ENCODE measurements at regions not wholly inside any gene's neighbourhood (a gene's known extent, or its start where the extent isn't known, plus 50 kb on each side); places are given as distances from the start of the nearest gene placed in this dataset.
"Not testable (repeated sequence)": the region's sequence is repeated elsewhere in the genome, so short reads cannot be mapped to it uniquely, and the experiment has no call there.

- DNase-seq: no peak
These were observed 60.2 kb downstream of the TFAP2C start for GRCh38 chr20:56689318-56689717.

- no peak for DNase-seq
These were observed 60.9 kb downstream of the TFAP2C start for GRCh38 chr20:56689852-56690485.

GRCh38 chr20:56690531-56691175 is 61.5 kb downstream of the TFAP2C start:
- DNase-seq: no peak

GRCh38 chr20:56691325-56691998 is 62.4 kb downstream of the TFAP2C start:
- DNase-seq: no peak

GRCh38 chr20:56693217-56693616 is 64.1 kb downstream of the TFAP2C start:
- no peak for DNase-seq

- DNase-seq: no peak
These were observed 68.4 kb downstream of the TFAP2C start for GRCh38 chr20:56697476-56697875.

- no peak for DNase-seq
These were observed 69.2 kb downstream of the TFAP2C start for GRCh38 chr20:56698297-56698696.

- no peak for DNase-seq
These were observed 69.6 kb downstream of the TFAP2C start for GRCh38 chr20:56698749-56699148.

- no peak for DNase-seq
These were observed 74.1 kb downstream of the TFAP2C start for GRCh38 chr20:56702931-56703840.

- DNase-seq: no peak
These were observed 77.8 kb downstream of the TFAP2C start for GRCh38 chr20:56706867-56707360.

- no peak for DNase-seq
These were observed 79.9 kb downstream of the TFAP2C start for GRCh38 chr20:56708991-56709390.

GRCh38 chr20:56710125-56710524 is 81.0 kb downstream of the TFAP2C start:
- DNase-seq: no peak

- not testable (repeated sequence) for DNase-seq
These were observed 81.5 kb downstream of the TFAP2C start for GRCh38 chr20:56710577-56710976.

GRCh38 chr20:56711018-56711417 is 81.9 kb downstream of the TFAP2C start:
- DNase-seq: no peak

GRCh38 chr20:56715309-56715708 is 86.2 kb downstream of the TFAP2C start:
- no peak for DNase-seq

- no peak for DNase-seq
These were observed 86.9 kb downstream of the TFAP2C start for GRCh38 chr20:56715902-56716519.

GRCh38 chr20:56716806-56717205 is 87.7 kb downstream of the TFAP2C start:
- DNase-seq: no peak

- no peak for DNase-seq
These were observed 89.7 kb downstream of the TFAP2C start for GRCh38 chr20:56718816-56719215.

- DNase-seq: no peak
These were observed 91.6 kb downstream of the TFAP2C start for GRCh38 chr20:56720620-56721213.

GRCh38 chr20:56722042-56722441 is 92.9 kb downstream of the TFAP2C start:
- DNase-seq: peak; percentile 74

GRCh38 chr20:56723331-56723730 is 94.2 kb downstream of the TFAP2C start:
- DNase-seq: no peak

- DNase-seq: peak; percentile 36
These were observed 95.2 kb downstream of the TFAP2C start for GRCh38 chr20:56724241-56724757.

Data from inflammatory macrophage treated with lipopolysaccharide for 4 hours (primary cell).